Upper lobe of left lung (tissue), 4 donors: ENCODE measurements at regions not wholly inside any gene's neighbourhood (a gene's known extent, or its start where the extent isn't known, plus 50 kb on each side); places are given as distances from the start of the nearest gene placed in this dataset.

ENCODE experiments used
- CTCF ChIP-seq, 6 experiments: fragments of 450-650 bp in 4 of 6; fragments of 200-600 bp in 2 of 6; sonication (generic) in 2 of 6; IDR thresholded peaks; one replicate each; pipeline ENCODE4 v1.5.1; 2016 to 2019; ENCODE audit warnings: antibody characterized with exemption in 6 of 6
- EP300 ChIP-seq, 4 donors: sonication (generic); formaldehyde crosslinking; IDR thresholded peaks; one replicate each; pipeline ENCODE4 v1.5.1; 2017; ENCODE audit warnings: antibody characterized with exemption in 4 of 4, control low read depth in 2 of 4
- POLR2A ChIP-seq, 4 donors: fragments of 450-650 bp; IDR thresholded peaks; one replicate each; pipeline ENCODE4 v1.5.1; 2016 to 2017; ENCODE audit warnings: antibody characterized with exemption in 4 of 4, mild to moderate bottlenecking in 2 of 4
- POLR2AphosphoS5 ChIP-seq, 2 donors: sonication (generic); formaldehyde crosslinking; IDR thresholded peaks; one replicate each; pipeline ENCODE4 v1.5.1; 2017; ENCODE audit warnings: antibody characterized with exemption in 2 of 2

DNA sequence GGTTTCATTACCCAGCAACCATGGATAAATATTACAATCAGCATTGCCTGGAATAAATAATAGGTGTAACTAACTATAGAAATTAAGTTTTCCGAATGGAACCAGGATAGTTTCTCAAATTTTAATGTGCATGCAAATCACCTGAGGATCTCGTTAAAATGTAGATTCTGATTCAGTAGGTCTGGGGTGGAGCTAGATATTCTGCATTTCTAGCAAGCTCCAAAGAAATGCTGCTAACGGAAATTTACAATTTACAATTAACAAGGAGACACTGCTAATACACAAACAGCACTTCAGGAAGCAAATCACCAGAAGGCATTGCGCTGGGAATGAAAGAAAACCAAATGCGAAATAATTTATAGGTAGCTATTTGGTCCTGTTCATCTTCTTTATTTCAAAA lies 597.5 kb upstream of the KLF12 start:
- TF ChIP-seq POLR2AphosphoS5 (IDR thresholded peaks at IDR 0.05) = no peak
- TF ChIP-seq CTCF (IDR thresholded peaks at IDR 0.05) = no peak
- TF ChIP-seq POLR2A (IDR thresholded peaks at IDR 0.05) = no peak
- no peak for TF ChIP-seq EP300 (IDR thresholded peaks at IDR 0.05)
